ENCODE measurements at regions not wholly inside any gene's neighbourhood (a gene's known extent, or its start where the extent isn't known, plus 50 kb on each side); places are given as distances from the start of the nearest gene placed in this dataset.

GRCh38 chr4:177640864-177641263 lies 198.6 kb upstream of the AGA start:
- TF ChIP-seq, protein P1, sequence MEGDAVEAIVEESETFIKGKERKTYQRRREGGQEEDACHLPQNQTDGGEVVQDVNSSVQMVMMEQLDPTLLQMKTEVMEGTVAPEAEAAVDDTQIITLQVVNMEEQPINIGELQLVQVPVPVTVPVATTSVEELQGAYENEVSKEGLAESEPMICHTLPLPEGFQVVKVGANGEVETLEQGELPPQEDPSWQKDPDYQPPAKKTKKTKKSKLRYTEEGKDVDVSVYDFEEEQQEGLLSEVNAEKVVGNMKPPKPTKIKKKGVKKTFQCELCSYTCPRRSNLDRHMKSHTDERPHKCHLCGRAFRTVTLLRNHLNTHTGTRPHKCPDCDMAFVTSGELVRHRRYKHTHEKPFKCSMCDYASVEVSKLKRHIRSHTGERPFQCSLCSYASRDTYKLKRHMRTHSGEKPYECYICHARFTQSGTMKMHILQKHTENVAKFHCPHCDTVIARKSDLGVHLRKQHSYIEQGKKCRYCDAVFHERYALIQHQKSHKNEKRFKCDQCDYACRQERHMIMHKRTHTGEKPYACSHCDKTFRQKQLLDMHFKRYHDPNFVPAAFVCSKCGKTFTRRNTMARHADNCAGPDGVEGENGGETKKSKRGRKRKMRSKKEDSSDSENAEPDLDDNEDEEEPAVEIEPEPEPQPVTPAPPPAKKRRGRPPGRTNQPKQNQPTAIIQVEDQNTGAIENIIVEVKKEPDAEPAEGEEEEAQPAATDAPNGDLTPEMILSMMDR (IDR thresholded peaks at IDR 0.05): no peak
- no peak for TF ChIP-seq EP300 (IDR thresholded peaks at IDR 0.05)
